ENCODE measurements at regions not wholly inside any gene's neighbourhood (a gene's known extent, or its start where the extent isn't known, plus 50 kb on each side); places are given as distances from the start of the nearest gene placed in this dataset.

- no peak for TF ChIP-seq CTCF (IDR thresholded peaks at IDR 0.05; ENCODE audit: borderline replicate concordance, insufficient read depth, low read depth, low read length)
- H3K4me3 ChIP-seq (ENCODE audit: low read depth, low read length) = no peak overlapping the region
Measured at GRCh38 chr13:73497430-73497829, 438.6 kb downstream of the KLF5 start.

GRCh38 chr13:73496711-73497110 lies 437.9 kb downstream of the KLF5 start:
- no peak overlapping the region for H3K4me3 ChIP-seq (ENCODE audit: low read depth, low read length)
- TF ChIP-seq CTCF (IDR thresholded peaks at IDR 0.05; ENCODE audit: borderline replicate concordance, insufficient read depth, low read depth, low read length) = no peak

- no peak for TF ChIP-seq CTCF (IDR thresholded peaks at IDR 0.05; ENCODE audit: borderline replicate concordance, insufficient read depth, low read depth, low read length)
- no peak overlapping the region for H3K4me3 ChIP-seq (ENCODE audit: low read depth, low read length)
Measured at GRCh38 chr13:73492811-73493210, 434.0 kb downstream of the KLF5 start.

GRCh38 chr13:73482556-73482955 lies 423.8 kb downstream of the KLF5 start:
- no peak for TF ChIP-seq CTCF (IDR thresholded peaks at IDR 0.05; ENCODE audit: borderline replicate concordance, insufficient read depth, low read depth, low read length)
- H3K4me3 ChIP-seq (ENCODE audit: low read depth, low read length) = no peak overlapping the region

- TF ChIP-seq CTCF (IDR thresholded peaks at IDR 0.05; ENCODE audit: borderline replicate concordance, insufficient read depth, low read depth, low read length) = no peak
- H3K4me3 ChIP-seq (ENCODE audit: low read depth, low read length) = no peak overlapping the region
Measured at GRCh38 chr13:73481886-73482445, 423.2 kb downstream of the KLF5 start.

GRCh38 chr13:73480779-73481559 lies 422.2 kb downstream of the KLF5 start:
- H3K4me3 ChIP-seq (ENCODE audit: low read depth, low read length) = no peak overlapping the region
- TF ChIP-seq CTCF (IDR thresholded peaks at IDR 0.05; ENCODE audit: borderline replicate concordance, insufficient read depth, low read depth, low read length) = no peak

GRCh38 chr13:73479856-73480255 lies 421.1 kb downstream of the KLF5 start:
- no peak for TF ChIP-seq CTCF (IDR thresholded peaks at IDR 0.05; ENCODE audit: borderline replicate concordance, insufficient read depth, low read depth, low read length)
- no peak overlapping the region for H3K4me3 ChIP-seq (ENCODE audit: low read depth, low read length)

All from GM12875 (cell line).